PC-9 (cell line): ENCODE measurements at regions not wholly inside any gene's neighbourhood (a gene's known extent, or its start where the extent isn't known, plus 50 kb on each side); places are given as distances from the start of the nearest gene placed in this dataset.

Experiments
- BruUV-seq: library from RNA; stranded (reverse); fragments of 400-500 nt; replicated peaks from 2 replicates; lab custom pipeline; 2021; lab: Mats Ljungman, UMichigan
- CTCF ChIA-PET: fragments of 300-600 bp; sonication (Branson Sonifier 250); formaldehyde crosslinking; loops from one replicate; lab custom pipeline; 2022; ENCODE audit warnings: antibody characterized with exemption; lab: Charles Lee
- POLR2A ChIA-PET: fragments of 300-600 bp; sonication (Branson Sonifier 250); formaldehyde crosslinking; loops from one replicate; lab custom pipeline; 2022; ENCODE audit warnings: antibody characterized with exemption; ENCODE audit not compliant: unreplicated experiment; lab: Charles Lee
- DNase-seq, 2 experiments: peaks; one replicate each; pipeline versions ENCODE4 v3.0.0 to v3.0.0-alpha.2; 2015 to 2022; ENCODE audit warnings: mixed read lengths in 1 of 2
- H2AFZ ChIP-seq: fragments of 200-600 bp; sonication (generic); 2 replicates; pipeline ENCODE4 v1.8.1; 2017; ENCODE audit warnings: antibody characterized with exemption
- H3F3A ChIP-seq: fragments of 200-600 bp; sonication (generic); 2 replicates; pipeline ENCODE4 v1.8.1; 2017; ENCODE audit warnings: antibody characterized with exemption, mild to moderate bottlenecking, low read depth; ENCODE audit not compliant: insufficient read depth
- H3K27ac ChIP-seq: fragments of 200-600 bp; sonication (generic); 2 replicates; pipeline ENCODE4 v1.6.1; 2016; ENCODE audit warnings: mixed run types
- H3K27me3 ChIP-seq: fragments of 200-600 bp; sonication (generic); 2 replicates; pipeline ENCODE4 v1.6.1; 2016; ENCODE audit warnings: low read depth, mixed run types; ENCODE audit not compliant: insufficient read depth
- H3K36me3 ChIP-seq: fragments of 200-600 bp; sonication (generic); 2 replicates; pipeline ENCODE4 v1.6.1; 2016; ENCODE audit warnings: low read depth, mixed run types
- H3K4me1 ChIP-seq: fragments of 200-600 bp; sonication (generic); replicated peaks from 2 replicates; pipeline ENCODE4 v1.6.1; 2016; ENCODE audit warnings: mixed run types; ENCODE audit not compliant: insufficient read depth
- H3K4me2 ChIP-seq: fragments of 200-600 bp; sonication (generic); 2 replicates; pipeline ENCODE4 v1.6.1; 2017; ENCODE audit warnings: mixed run types
- H3K4me3 ChIP-seq: fragments of 200-600 bp; sonication (generic); 2 replicates; pipeline ENCODE4 v1.6.1; 2016; ENCODE audit warnings: mixed run types
- H3K79me2 ChIP-seq: fragments of 200-600 bp; sonication (generic); 2 replicates; pipeline ENCODE4 v1.6.1; 2017; ENCODE audit warnings: low read depth, mixed run types
- H3K9me2 ChIP-seq: fragments of 200-600 bp; sonication (generic); 2 replicates; pipeline ENCODE4 v1.8.1; 2017; ENCODE audit warnings: mild to moderate bottlenecking; ENCODE audit not compliant: insufficient read depth
- H3K9me3 ChIP-seq: fragments of 200-600 bp; sonication (generic); 2 replicates; pipeline ENCODE4 v1.8.1; 2016; ENCODE audit warnings: low read depth; ENCODE audit not compliant: insufficient read depth
- H4K20me1 ChIP-seq: fragments of 200-600 bp; sonication (generic); 2 replicates; pipeline ENCODE4 v1.8.1; 2017; ENCODE audit not compliant: insufficient read depth
- EZH2 ChIP-seq: fragments of 200-600 bp; sonication (generic); IDR thresholded peaks from 2 replicates; pipeline ENCODE4 v1.8.0; 2017; ENCODE audit warnings: antibody characterized with exemption, low read depth
- intact Hi-C: fragments of 100-400 bp; cut with micrococcal nuclease; formaldehyde crosslinking; loops from one replicate; pipeline ENCODE4 v1.10.0; 2022; ENCODE audit not compliant: unreplicated experiment
- TF ChIP-seq, protein P1 (sequence below): fragments of 200-600 bp; sonication (generic); conservative IDR thresholded peaks from 2 replicates; pipeline ENCODE4 v1.6.1; 2017; ENCODE audit warnings: mixed run types, antibody characterized with exemption, mild to moderate bottlenecking, moderate library complexity

- Histone ChIP-seq H3K4me1 (peaks cover 8% of the 10 kb centered on the region), H3F3A (no peaks in the 10 kb centered on the region), H3K9me2 (peaks cover 6% of the 10 kb centered on the region; the same call in 1 of the 2 replicates), H3K36me3 (no peaks in the 10 kb centered on the region), H3K9me3 (no peaks in the 10 kb centered on the region), H4K20me1 (no peaks in the 10 kb centered on the region), H3K4me3 (no peak overlapping the region), H3K4me2 (no peak overlapping the region), H3K27ac (no peak overlapping the region), H3K27me3 (no peaks in the 10 kb centered on the region), H3K79me2 (no peaks in the 10 kb centered on the region), H2AFZ (no peak overlapping the region)
- ChIA-PET POLR2A (no interaction called here), CTCF (no interaction called here)
- TF ChIP-seq, protein P1, sequence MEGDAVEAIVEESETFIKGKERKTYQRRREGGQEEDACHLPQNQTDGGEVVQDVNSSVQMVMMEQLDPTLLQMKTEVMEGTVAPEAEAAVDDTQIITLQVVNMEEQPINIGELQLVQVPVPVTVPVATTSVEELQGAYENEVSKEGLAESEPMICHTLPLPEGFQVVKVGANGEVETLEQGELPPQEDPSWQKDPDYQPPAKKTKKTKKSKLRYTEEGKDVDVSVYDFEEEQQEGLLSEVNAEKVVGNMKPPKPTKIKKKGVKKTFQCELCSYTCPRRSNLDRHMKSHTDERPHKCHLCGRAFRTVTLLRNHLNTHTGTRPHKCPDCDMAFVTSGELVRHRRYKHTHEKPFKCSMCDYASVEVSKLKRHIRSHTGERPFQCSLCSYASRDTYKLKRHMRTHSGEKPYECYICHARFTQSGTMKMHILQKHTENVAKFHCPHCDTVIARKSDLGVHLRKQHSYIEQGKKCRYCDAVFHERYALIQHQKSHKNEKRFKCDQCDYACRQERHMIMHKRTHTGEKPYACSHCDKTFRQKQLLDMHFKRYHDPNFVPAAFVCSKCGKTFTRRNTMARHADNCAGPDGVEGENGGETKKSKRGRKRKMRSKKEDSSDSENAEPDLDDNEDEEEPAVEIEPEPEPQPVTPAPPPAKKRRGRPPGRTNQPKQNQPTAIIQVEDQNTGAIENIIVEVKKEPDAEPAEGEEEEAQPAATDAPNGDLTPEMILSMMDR = no peak
- no peak for TF ChIP-seq EZH2
- no peak for DNase-seq
- intact Hi-C loops = no loop called here
- no TSS peak for BruUV-seq
Measured at GRCh38 chr4:124083711-124084110, 628.8 kb downstream of the ANKRD50 start.

GRCh38 chr4:124085561-124086180 lies 626.9 kb downstream of the ANKRD50 start:
- Histone ChIP-seq H3K36me3 (no peaks in the 10 kb centered on the region), H3K9me3 (no peaks in the 10 kb centered on the region), H3K27ac (no peak overlapping the region), H2AFZ (no peak overlapping the region), H4K20me1 (no peaks in the 10 kb centered on the region), H3K27me3 (no peaks in the 10 kb centered on the region), H3K4me1 (peaks cover 11% of the 10 kb centered on the region), H3K4me2 (no peak overlapping the region), H3F3A (no peaks in the 10 kb centered on the region), H3K9me2 (peaks cover 6% of the 10 kb centered on the region; the same call in 1 of the 2 replicates), H3K79me2 (no peaks in the 10 kb centered on the region), H3K4me3 (no peak overlapping the region)
- DNase-seq = no peak
- ChIA-PET CTCF (no interaction called here), POLR2A (no interaction called here)
- intact Hi-C loops = no loop called here
- TF ChIP-seq EZH2 = no peak
- TF ChIP-seq, protein P1 = no peak
- BruUV-seq = no TSS peak

- ChIA-PET POLR2A (no interaction called here), CTCF (no interaction called here)
- Histone ChIP-seq H3K4me3 (no peak overlapping the region), H3K9me3 (no peaks in the 10 kb centered on the region), H3K27me3 (no peaks in the 10 kb centered on the region), H2AFZ (no peak overlapping the region), H3K36me3 (no peaks in the 10 kb centered on the region), H3K9me2 (no peaks in the 10 kb centered on the region), H4K20me1 (no peaks in the 10 kb centered on the region), H3K79me2 (no peaks in the 10 kb centered on the region), H3K4me2 (no peak overlapping the region), H3K4me1 (peaks cover 11% of the 10 kb centered on the region), H3K27ac (no peak overlapping the region), H3F3A (no peaks in the 10 kb centered on the region)
- TF ChIP-seq, protein P1 = no peak
- TF ChIP-seq EZH2 = no peak
- no TSS peak for BruUV-seq
- DNase-seq = no peak
- intact Hi-C loops = no loop called here
Measured at GRCh38 chr4:124090021-124090420, 622.5 kb downstream of the ANKRD50 start.
